Chondrocyte (in vitro differentiated cells): ENCODE measurements at regions not wholly inside any gene's neighbourhood (a gene's known extent, or its start where the extent isn't known, plus 50 kb on each side); places are given as distances from the start of the nearest gene placed in this dataset.

Experiments
- DNase-seq: peaks from one replicate; pipeline ENCODE4 v3.0.0; 2021; ENCODE audit warnings: mixed read lengths, low spot score
- H3K27ac Mint-ChIP-seq: one replicate; pipeline ENCODE4 v1.8.0; 2021; ENCODE audit warnings: mild to moderate bottlenecking, moderate library complexity, mixed read lengths; ENCODE audit not compliant: unreplicated experiment
- H3K27me3 Mint-ChIP-seq: 2 replicates; pipeline ENCODE4 v1.8.0; 2021; ENCODE audit warnings: low read depth, mixed read lengths
- H3K36me3 Mint-ChIP-seq: 2 replicates; pipeline ENCODE4 v1.8.0; 2021; ENCODE audit warnings: low read depth, mixed read lengths
- H3K4me1 Mint-ChIP-seq: 2 replicates; pipeline ENCODE4 v1.8.0; 2021; ENCODE audit warnings: low read depth, mild to moderate bottlenecking, mixed read lengths
- H3K4me3 Mint-ChIP-seq: one replicate; pipeline ENCODE4 v1.8.0; 2021; ENCODE audit warnings: mild to moderate bottlenecking, moderate library complexity, mixed read lengths; ENCODE audit not compliant: unreplicated experiment
- H3K9me3 Mint-ChIP-seq: 2 replicates; pipeline ENCODE4 v1.8.0; 2021; ENCODE audit warnings: low read depth, mixed read lengths
- TF ChIP-seq, protein P1 (sequence below): fragments of 200-600 bp; sonication (generic); IDR thresholded peaks from 2 replicates; pipeline ENCODE4 v1.5.0; 2021; ENCODE audit warnings: antibody characterized with exemption, mild to moderate bottlenecking, moderate library complexity

DNA sequence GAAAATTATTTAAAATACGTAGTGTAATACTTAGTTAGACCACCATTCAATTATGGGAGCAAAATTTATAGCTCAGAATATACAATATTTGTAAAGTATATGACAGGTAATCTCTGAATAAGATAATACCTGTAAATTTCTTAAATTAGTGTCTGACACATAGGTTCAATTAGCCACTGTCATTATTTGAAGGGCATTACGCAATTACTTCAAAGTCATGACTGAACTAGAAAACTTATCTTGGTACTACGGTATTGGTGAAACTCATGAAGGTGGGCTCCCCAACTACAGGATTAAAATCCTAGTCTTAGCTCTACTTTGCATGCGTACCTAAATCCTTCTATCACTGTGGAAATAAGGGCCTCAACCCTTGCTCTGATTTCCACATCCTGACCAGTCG is 860.7 kb downstream of the PCDH19 start:
- H3K4me3 Mint-ChIP-seq, result no peak overlapping the region
- H3K9me3 Mint-ChIP-seq, result peaks cover 19% of the 10 kb centered on the region
- no peaks in the 10 kb centered on the region for H3K36me3 Mint-ChIP-seq
- TF ChIP-seq, protein P1, sequence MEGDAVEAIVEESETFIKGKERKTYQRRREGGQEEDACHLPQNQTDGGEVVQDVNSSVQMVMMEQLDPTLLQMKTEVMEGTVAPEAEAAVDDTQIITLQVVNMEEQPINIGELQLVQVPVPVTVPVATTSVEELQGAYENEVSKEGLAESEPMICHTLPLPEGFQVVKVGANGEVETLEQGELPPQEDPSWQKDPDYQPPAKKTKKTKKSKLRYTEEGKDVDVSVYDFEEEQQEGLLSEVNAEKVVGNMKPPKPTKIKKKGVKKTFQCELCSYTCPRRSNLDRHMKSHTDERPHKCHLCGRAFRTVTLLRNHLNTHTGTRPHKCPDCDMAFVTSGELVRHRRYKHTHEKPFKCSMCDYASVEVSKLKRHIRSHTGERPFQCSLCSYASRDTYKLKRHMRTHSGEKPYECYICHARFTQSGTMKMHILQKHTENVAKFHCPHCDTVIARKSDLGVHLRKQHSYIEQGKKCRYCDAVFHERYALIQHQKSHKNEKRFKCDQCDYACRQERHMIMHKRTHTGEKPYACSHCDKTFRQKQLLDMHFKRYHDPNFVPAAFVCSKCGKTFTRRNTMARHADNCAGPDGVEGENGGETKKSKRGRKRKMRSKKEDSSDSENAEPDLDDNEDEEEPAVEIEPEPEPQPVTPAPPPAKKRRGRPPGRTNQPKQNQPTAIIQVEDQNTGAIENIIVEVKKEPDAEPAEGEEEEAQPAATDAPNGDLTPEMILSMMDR, result no peak
- DNase-seq, result no peak
- no peaks in the 10 kb centered on the region for H3K27me3 Mint-ChIP-seq
- H3K4me1 Mint-ChIP-seq, result no peaks in the 10 kb centered on the region
- H3K27ac Mint-ChIP-seq, result no peak overlapping the region

DNA sequence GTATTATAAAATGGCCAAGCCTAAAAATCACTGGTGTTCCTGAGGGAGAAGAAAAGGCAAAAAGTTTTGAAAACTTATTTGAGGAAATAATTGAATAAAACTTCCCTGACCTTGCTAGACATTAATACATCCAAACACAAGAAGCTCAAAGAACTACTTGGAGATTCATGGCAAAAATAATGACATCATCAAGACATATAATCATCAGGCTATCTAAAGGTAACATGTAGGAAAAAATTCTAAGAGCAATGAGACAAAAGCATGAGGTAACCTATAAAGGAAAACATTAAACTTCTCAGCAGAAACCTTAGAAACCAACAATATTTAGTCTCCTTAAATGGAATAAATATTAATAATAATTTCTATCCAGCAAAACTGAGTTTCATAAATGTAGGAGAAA is 887.6 kb downstream of the PCDH19 start:
- H3K36me3 Mint-ChIP-seq, result no peaks in the 10 kb centered on the region
- H3K27me3 Mint-ChIP-seq, result no peaks in the 10 kb centered on the region
- no peaks in the 10 kb centered on the region for H3K4me1 Mint-ChIP-seq
- DNase-seq, result no peak
- H3K9me3 Mint-ChIP-seq, result peaks cover 15% of the 10 kb centered on the region
- no peak overlapping the region for H3K27ac Mint-ChIP-seq
- no peak overlapping the region for H3K4me3 Mint-ChIP-seq
- TF ChIP-seq, protein P1, result no peak

DNA sequence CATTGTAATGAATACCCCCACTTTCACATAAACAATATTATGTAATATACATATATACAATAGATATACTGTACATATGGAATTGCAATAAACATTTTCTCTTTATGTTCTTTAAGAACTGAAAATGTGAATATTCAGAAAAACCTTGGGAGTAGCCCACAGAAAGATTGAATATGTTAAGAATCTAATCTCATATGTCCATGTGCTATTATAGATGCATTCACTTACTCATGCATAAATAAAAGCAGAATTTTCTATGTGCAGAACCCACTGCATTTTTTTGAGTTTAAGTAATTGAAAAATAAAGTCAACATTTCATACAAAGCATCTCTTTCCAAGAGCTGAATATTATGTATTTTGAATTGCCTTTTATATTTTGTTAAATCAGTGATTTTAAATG is 902.3 kb downstream of the PCDH19 start:
- Mint-ChIP-seq H3K36me3 (no peaks in the 10 kb centered on the region), H3K9me3 (peaks cover 18% of the 10 kb centered on the region), H3K27ac (no peak overlapping the region), H3K4me3 (no peak overlapping the region), H3K4me1 (no peaks in the 10 kb centered on the region), H3K27me3 (no peaks in the 10 kb centered on the region)
- DNase-seq, result no peak
- TF ChIP-seq, protein P1, result no peak

DNA sequence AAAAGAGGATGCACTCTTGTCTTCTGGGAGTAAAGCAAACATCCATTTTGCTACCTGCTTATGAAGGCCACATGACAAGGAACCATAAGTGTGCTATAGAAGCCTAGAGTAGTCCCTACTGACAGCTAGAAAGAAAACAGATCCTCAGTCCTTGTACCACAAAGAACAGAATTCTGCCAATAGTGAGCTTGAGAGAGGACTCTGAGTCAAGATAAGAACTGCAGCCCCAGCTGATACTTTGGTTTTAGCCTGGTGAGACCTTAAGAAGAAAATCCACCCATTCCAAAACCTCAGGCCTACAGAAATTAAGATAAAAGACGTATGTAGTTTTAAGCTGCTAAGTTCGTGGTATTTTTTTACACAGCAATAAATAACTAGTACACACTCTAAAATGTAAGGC is 914.6 kb downstream of the PCDH19 start:
- TF ChIP-seq, protein P1, result no peak
- DNase-seq, result no peak
- Mint-ChIP-seq H3K36me3 (peaks cover 1% of the 10 kb centered on the region), H3K27ac (no peak overlapping the region), H3K4me3 (no peak overlapping the region), H3K4me1 (no peaks in the 10 kb centered on the region), H3K9me3 (peaks cover 26% of the 10 kb centered on the region), H3K27me3 (no peaks in the 10 kb centered on the region)

DNA sequence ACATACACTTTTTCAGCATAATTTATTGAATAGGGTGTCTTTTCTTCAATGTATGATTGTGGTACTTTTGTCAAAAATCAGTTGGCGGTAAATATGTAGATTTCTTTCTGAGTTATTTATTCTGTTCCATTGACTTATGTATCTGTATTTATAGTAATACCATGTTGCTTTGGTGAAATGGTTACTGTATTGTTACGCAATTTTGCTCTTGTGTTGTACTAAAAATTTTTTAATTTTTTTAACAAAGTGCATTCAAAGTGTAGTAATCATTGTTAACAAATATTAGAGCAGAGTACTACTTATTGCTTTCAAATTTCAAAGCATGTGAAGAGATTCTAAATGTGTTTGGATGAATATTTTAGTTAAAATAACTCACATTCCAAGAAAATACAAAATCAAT is 915.4 kb downstream of the PCDH19 start:
- no peaks in the 10 kb centered on the region for H3K27me3 Mint-ChIP-seq
- no peak overlapping the region for H3K27ac Mint-ChIP-seq
- TF ChIP-seq, protein P1, result no peak
- H3K4me1 Mint-ChIP-seq, result no peaks in the 10 kb centered on the region
- peaks cover 19% of the 10 kb centered on the region for H3K9me3 Mint-ChIP-seq
- H3K4me3 Mint-ChIP-seq, result no peak overlapping the region
- no peak for DNase-seq
- H3K36me3 Mint-ChIP-seq, result peaks cover 1% of the 10 kb centered on the region
